HG03354 (cell line): ENCODE measurements at regions not wholly inside any gene's neighbourhood (a gene's known extent, or its start where the extent isn't known, plus 50 kb on each side); places are given as distances from the start of the nearest gene placed in this dataset.

ENCODE experiments used
- ATAC-seq: cut with Tn5 transposase; IDR thresholded peaks from one replicate; pipeline ENCODE4 v1.9.1; 2021; ENCODE audit warnings: mild to moderate bottlenecking; ENCODE audit not compliant: unreplicated experiment, poor library complexity, severe bottlenecking

GRCh38 chr12:13581031-13581430 lies 384.5 kb downstream of the EMP1 start:
- ATAC-seq = no peak

- no peak for ATAC-seq
Observed at GRCh38 chr12:13580206-13580605, 383.7 kb downstream of the EMP1 start.

- ATAC-seq = no peak
Observed at GRCh38 chr12:13576935-13577500, 380.5 kb downstream of the EMP1 start.

DNA sequence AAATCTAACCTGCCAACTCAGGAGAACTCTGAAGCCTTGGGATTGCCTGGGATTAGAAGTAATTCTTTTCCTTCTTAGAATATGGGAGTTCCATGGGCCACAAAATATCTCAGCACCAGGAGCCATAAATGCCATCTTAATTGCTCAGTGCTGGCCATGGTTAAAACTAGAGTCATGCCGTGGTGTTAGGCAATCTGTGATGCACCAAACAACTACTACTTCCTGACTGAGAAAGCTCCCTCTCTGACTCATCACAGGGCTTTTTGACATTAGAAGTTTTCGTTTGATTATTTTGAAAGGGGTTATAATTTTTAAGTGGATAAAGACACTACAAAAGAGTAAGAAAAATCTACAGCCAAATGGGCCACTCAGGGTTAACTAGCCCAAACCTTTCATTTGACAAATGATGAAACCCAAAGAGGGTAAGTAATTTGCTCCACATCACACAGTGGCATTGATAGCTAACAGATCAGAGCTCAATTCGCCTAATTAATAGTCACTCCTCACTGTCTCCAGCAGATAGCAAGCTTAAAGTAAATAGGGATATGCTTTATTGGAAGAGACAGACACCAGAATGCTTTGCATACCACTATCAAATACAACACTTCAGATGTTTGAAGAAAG lies 377.3 kb downstream of the EMP1 start:
- no peak for ATAC-seq

DNA sequence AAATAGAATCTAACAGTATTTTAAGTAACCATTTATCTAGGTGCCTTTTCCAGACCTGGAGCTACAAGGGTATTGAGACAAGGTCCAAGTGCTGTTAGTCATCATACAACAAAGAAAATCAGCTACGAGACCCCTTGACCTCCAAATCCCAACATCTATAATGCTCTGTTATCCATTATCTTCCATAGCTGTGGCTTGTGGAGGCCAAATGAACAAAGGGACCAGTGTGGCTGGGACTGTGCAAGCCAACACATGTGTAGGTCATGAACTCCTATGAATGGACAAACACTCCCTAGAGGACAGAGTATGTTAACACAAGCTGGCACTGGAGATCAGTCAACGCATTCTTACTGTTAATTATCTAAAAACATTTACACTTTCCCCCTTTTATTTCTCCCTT lies 374.5 kb downstream of the EMP1 start:
- ATAC-seq = no peak

DNA sequence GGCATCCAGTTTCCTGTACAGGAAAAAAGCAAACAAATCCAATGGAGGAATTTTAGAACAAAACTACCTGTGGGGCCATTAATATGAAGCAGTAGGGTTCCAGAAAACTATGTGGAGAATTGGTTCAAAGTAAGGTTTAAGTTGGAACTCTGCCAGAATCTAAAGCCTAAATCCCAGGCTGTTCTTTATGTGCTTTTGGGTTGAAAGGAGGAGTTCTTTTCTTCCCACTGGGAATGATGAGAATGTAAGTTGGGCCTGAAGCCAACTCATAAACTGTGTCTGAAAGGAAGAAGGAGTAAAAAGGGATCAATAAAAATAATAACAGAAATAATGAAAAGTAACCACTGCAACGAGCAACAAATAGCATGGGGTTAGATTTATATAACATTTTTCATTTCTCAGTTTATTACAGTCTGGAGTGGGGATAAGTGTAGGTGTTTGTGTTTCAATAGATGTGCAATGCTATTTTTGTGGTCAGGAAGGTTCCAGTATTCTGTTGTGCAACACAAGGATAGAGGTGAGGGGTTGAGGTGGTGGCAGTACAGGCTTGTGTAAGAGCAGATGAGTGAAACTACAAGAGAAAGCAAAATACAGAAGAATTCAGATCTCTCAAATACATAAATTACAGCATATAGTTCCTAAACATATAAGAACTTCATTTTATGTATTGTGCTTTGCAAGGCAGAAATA lies 373.6 kb downstream of the EMP1 start:
- ATAC-seq = no peak

DNA sequence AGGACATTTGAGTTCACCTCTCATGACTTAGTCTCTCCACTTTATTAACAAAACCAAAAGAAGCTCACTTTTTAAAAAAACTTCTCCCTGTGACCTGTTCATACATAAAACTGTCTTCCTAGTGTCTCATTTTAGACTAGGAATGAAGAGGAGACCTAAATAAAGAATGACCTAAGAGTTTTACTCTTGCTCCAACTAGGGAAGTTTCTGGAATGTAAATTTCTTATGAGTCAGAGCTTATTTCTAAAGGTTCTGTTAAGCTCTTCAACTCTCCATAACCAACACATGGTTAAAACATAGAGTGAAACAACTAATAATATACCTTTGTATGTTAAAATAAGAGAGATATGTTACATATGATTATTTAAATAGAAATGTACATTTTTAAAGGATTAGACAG lies 369.8 kb downstream of the EMP1 start:
- ATAC-seq = no peak

DNA sequence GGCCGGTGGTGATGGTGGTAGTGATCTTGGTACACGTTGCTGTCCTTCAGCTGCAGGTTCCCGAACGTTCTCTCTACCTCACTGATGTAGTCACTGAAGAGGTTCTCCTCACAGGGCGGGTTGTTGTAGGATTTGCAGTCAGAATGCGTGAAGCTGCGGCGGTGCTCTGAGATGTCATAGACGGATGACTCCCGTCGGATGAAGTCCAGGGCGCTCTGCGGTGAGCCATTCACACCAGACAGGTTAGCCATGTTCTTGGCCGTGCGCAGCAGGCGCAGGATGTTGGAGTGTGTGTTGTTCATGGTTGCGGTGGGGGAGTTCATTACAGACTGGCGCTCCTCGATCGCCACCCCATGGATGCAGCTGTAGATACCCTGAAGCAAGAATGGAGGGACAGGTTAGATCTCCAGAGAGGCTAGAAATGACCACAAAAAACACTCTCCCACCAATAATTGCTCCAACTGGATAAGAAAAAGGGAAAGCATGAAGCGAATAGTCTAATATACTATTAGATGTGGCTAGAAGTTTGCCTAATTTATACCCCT lies 367.8 kb downstream of the EMP1 start:
- no peak for ATAC-seq

GRCh38 chr12:13563743-13564125 lies 367.2 kb downstream of the EMP1 start:
- no peak for ATAC-seq

GRCh38 chr12:13562915-13563742 lies 366.6 kb downstream of the EMP1 start:
- ATAC-seq = no peak

DNA sequence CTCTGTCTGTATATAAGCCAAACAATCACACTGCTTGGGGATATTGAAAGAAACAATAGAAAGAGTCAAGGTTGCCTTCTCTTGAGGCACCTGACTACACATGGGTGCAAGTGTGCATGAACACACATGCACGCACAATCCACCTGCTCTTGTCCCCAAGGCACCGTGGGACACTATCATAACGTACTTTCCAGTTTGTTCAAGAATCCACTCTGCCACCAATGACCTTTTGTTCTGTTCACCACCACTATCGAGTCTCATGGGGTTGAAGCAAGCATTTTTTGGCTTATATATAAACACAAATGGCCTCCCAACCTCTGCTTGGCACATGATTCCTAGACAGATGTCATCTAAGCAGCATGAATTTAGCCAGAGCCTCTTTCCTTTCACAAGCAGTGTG lies 365.4 kb downstream of the EMP1 start:
- ATAC-seq = no peak

GRCh38 chr12:13559318-13559978 lies 362.9 kb downstream of the EMP1 start:
- ATAC-seq = no peak

DNA sequence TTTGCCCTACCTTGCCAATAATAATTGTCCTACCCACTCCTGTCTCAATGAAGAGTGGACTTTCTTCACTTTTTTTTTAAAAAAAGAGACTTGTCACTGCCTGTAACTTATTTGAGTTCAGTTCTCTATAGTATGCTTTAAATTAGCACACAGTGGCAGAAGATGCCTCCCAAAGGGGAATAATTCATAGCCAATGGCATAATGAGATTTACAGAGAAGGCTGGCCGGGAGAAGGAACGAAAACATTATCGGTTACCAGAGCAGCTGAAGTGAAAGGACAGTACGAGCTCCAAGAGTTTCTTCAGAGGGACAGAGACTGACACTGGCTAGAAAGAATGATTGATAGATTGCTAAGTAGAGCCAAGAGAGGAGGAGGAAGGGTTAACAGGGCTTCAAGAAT lies 356.3 kb downstream of the EMP1 start:
- no peak for ATAC-seq

- ATAC-seq = no peak
Observed at GRCh38 chr12:13547283-13547682, 350.8 kb downstream of the EMP1 start.

GRCh38 chr12:13546231-13546630 lies 349.7 kb downstream of the EMP1 start:
- no peak for ATAC-seq

DNA sequence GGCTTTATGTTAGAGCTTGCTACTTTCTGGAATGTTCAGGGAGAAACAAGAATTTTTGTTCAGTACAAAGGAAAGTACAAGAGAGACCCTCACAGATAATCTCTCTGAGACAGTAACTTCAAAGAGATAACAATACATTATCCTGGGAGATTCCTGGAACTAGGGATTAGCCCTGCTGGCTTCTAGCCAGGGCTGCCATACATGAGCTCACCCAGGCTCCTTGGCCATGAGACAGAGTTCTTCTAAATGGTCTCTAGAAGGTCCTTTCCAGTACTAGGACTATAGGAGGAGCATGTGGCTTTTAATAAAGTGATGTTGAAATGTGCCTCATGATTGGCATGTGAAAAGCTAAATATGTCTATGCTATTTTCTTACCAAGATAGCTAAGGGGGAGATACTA lies 342.5 kb downstream of the EMP1 start:
- no peak for ATAC-seq

DNA sequence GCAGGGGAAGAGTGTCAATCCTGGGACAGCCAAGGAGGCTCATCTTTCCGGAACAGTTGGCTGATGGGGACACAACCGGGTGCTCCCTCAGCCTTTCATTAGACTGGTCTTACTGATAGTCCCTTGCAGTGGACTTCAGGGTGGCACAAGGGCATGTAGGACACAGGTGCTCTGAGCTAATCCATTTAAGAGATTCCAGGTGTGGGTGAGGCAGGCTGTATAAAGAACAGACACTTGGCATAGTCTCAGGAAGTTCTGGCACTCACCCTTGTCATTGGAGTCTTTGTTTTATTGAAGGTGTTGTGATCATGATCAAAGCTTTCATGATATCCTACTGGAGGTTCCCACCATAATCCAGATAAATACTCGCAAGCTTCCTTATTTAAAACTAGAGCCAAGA lies 341.6 kb downstream of the EMP1 start:
- ATAC-seq = no peak

GRCh38 chr12:13537623-13538022 lies 341.1 kb downstream of the EMP1 start:
- ATAC-seq = peak; percentile 53

DNA sequence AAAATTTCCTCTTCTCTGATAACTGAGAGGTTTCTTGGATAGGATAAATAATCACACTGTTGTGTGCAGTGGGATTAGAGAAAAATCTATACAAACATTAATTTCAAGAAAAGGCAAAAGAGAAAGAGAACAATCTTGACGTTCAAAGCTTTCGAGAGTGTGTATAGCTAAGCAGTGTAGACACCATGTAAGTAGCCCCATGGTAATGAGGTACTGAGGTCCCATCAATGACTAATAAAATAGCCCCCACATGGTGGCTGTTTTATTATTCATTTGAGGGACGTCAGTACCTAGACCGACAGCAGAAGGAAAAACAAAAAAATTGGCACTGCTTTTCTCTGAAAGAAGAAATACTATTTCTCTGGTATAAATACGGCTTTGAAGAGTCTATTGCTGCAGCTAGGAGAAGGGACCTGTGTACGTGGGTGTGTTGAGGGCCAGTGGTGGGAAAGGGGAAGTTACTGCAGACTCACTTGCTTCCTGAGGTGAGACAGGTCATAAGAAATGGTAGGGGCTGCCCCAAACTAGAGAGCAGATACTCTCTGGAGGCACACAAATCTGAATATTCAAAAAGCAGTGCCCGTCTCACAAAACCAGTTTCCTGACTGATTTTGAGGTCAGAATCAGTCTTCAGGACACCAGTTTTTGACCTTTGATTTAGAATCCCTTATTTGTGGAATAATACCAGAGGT lies 339.8 kb downstream of the EMP1 start:
- peak; percentile 95 for ATAC-seq
